ENCODE measurements at regions not wholly inside any gene's neighbourhood (a gene's known extent, or its start where the extent isn't known, plus 50 kb on each side); places are given as distances from the start of the nearest gene placed in this dataset.

DNA sequence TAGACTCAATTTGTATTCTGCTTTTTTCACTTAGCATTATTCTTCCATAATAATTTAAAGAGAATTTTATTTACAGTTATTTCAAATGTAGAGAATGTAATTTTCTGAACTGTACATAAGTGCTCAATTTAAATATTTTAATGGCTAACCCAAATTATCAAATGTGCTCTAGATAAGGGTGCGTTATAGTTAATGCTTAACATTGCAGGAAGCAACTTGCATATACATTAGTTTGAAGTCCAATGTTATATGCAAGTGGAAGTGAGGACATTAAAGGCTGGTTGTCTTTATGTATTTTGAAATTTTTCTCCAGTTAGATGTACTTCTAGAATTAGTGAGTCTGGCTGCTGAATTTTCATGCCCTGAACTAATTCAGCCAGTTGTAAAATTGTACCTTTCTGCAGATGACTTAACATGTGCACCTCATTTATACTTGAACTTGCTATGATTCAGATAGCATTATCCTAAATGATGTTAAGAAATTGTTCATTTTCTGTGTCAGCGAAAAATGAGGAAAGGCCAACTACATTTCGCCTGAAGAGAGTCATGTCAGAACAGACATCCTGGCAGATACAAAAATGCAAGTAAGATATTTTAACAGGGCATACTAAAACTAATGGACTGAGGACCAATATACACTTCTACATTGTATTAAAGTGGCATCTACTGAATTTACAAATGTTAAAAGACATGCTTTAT is 59.2 kb upstream of the GAREM1 start:
- no peak for DNase-seq (ENCODE audit: extremely low spot score)
- TF ChIP-seq ZNF384 (IDR thresholded peaks at IDR 0.05) (no peak), HDGF (IDR thresholded peaks at IDR 0.05; ENCODE audit: borderline replicate concordance) (no peak), L3MBTL2 (conservative IDR thresholded peaks at IDR 0.05) (no peak), BHLHE40 (IDR thresholded peaks at IDR 0.05; ENCODE audit: borderline replicate concordance) (no peak), NFRKB (IDR thresholded peaks at IDR 0.05) (no peak), SUZ12 (IDR thresholded peaks at IDR 0.05) (no peak)
- TF ChIP-seq, protein P1, sequence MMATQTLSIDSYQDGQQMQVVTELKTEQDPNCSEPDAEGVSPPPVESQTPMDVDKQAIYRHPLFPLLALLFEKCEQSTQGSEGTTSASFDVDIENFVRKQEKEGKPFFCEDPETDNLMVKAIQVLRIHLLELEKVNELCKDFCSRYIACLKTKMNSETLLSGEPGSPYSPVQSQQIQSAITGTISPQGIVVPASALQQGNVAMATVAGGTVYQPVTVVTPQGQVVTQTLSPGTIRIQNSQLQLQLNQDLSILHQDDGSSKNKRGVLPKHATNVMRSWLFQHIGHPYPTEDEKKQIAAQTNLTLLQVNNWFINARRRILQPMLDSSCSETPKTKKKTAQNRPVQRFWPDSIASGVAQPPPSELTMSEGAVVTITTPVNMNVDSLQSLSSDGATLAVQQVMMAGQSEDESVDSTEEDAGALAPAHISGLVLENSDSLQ (IDR thresholded peaks at IDR 0.05) = no peak
- ChIA-PET CTCF (no interaction called here), POLR2A (no interaction called here)

DNA sequence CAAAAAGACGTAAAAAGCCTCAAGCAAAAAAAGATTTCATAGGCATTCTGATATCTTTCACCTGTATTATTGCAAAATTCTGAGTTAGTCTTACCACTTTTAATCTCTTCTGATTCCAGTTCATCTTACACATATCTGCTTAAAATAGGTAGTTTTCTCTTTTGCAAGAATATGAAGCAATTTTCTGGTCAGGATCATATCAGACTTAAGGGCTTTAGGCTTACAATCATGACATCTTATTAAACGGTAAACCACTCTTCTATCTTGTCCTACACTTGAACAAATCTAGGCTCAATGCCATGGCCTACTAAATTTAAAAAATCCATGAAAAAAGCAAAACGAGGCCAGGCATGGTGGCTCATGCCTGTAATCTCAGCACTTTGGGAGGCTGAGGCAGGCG is 50.1 kb upstream of the GAREM1 start:
- CTCF ChIA-PET = no interaction called here
- TF ChIP-seq L3MBTL2 (conservative IDR thresholded peaks at IDR 0.05) = no peak
- TF ChIP-seq, protein P1 (IDR thresholded peaks at IDR 0.05) = no peak
- TF ChIP-seq BHLHE40 (IDR thresholded peaks at IDR 0.05; ENCODE audit: borderline replicate concordance) = no peak
- no peak for TF ChIP-seq FOXA1 (IDR thresholded peaks at IDR 0.05)
- TF ChIP-seq CTBP1 (IDR thresholded peaks at IDR 0.05; ENCODE audit: borderline replicate concordance) = no peak
- no peak for TF ChIP-seq HDGF (IDR thresholded peaks at IDR 0.05; ENCODE audit: borderline replicate concordance)
- TF ChIP-seq LEF1 (IDR thresholded peaks at IDR 0.05; ENCODE audit: borderline replicate concordance) = no peak
- no peak for TF ChIP-seq FOXM1 (IDR thresholded peaks at IDR 0.05; ENCODE audit: borderline replicate concordance)
- TF ChIP-seq TARDBP (IDR thresholded peaks at IDR 0.05) = no peak
- no peak for TF ChIP-seq SUZ12 (IDR thresholded peaks at IDR 0.05)
- TF ChIP-seq FOXK2 (IDR thresholded peaks at IDR 0.05) = no peak
- no peak for TF ChIP-seq ZNF384 (IDR thresholded peaks at IDR 0.05)
- TF ChIP-seq NFRKB (IDR thresholded peaks at IDR 0.05) = no peak
- POLR2A ChIA-PET = no interaction called here
- DNase-seq (ENCODE audit: extremely low spot score) = no peak
